Upper lobe of right lung (tissue), 1 donor: ENCODE measurements at regions not wholly inside any gene's neighbourhood (a gene's known extent, or its start where the extent isn't known, plus 50 kb on each side); places are given as distances from the start of the nearest gene placed in this dataset.

ENCODE experiments used
- ATAC-seq: fragments of 200-7000 bp; cut with Tn5 transposase; one replicate; pipeline ENCODE4 v1.9.1; 2020; ENCODE audit warnings: mild to moderate bottlenecking, moderate library complexity
- DNase-seq: peaks from one replicate; pipeline ENCODE4 v3.0.0-alpha.2; 2020
- H3K27ac ChIP-seq: fragments of 200-600 bp; one replicate; pipeline ENCODE4 v1.8.0; 2022
- H3K27me3 ChIP-seq: fragments of 200-600 bp; one replicate; pipeline ENCODE4 v1.8.0; 2022; ENCODE audit warnings: mild to moderate bottlenecking
- H3K36me3 ChIP-seq: fragments of 200-600 bp; one replicate; pipeline ENCODE4 v1.8.0; 2022
- H3K4me1 ChIP-seq: fragments of 200-600 bp; one replicate; pipeline ENCODE4 v1.8.0; 2022
- H3K4me3 ChIP-seq: fragments of 200-600 bp; one replicate; pipeline ENCODE4 v1.8.0; 2022; ENCODE audit warnings: mild to moderate bottlenecking
- H3K9me3 ChIP-seq: fragments of 200-600 bp; one replicate; pipeline ENCODE4 v1.8.0; 2022
- intact Hi-C: fragments of 100-400 bp; cut with DNase I; formaldehyde crosslinking; loops from one replicate; pipeline ENCODE4 v1.11.0; 2022
- TF ChIP-seq, protein P1 (sequence below): fragments of 200-600 bp; IDR thresholded peaks from one replicate; pipeline ENCODE4 v1.8.0; 2022; ENCODE audit warnings: antibody characterized with exemption
- donor health status: DM: no; HTN: yes; CAD: no; lungs with severe emphysema.

DNA sequence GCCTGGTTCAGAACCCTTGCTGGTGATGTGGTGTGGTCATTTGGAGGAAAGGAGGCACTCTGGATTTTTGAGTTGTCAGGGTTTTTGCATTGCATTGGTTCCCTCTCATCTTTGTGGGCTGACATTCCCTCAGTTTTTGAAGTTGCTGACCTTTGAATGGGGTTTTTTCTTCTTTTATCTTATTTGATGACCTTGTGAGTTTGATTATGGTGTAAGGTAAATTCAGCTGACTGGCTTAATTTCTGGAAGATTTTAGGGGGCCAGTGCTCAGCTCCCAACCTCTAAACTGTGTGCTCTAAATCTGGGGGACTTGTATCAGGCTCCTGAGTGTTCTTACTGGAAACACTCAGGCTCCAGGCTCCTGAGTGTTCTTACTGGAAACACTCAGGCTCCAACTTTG, 225.9 kb downstream of the MEIS1 start:
- Histone ChIP-seq H3K27ac (no peak overlapping the region), H3K27me3 (no peaks in the 10 kb centered on the region), H3K36me3 (no peaks in the 10 kb centered on the region), H3K4me1 (no peaks in the 10 kb centered on the region), H3K4me3 (no peak overlapping the region), H3K9me3 (no peaks in the 10 kb centered on the region)
- no peak for ATAC-seq
- no peak for DNase-seq
- intact Hi-C loops, result no loop called here
- TF ChIP-seq, protein P1, sequence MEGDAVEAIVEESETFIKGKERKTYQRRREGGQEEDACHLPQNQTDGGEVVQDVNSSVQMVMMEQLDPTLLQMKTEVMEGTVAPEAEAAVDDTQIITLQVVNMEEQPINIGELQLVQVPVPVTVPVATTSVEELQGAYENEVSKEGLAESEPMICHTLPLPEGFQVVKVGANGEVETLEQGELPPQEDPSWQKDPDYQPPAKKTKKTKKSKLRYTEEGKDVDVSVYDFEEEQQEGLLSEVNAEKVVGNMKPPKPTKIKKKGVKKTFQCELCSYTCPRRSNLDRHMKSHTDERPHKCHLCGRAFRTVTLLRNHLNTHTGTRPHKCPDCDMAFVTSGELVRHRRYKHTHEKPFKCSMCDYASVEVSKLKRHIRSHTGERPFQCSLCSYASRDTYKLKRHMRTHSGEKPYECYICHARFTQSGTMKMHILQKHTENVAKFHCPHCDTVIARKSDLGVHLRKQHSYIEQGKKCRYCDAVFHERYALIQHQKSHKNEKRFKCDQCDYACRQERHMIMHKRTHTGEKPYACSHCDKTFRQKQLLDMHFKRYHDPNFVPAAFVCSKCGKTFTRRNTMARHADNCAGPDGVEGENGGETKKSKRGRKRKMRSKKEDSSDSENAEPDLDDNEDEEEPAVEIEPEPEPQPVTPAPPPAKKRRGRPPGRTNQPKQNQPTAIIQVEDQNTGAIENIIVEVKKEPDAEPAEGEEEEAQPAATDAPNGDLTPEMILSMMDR, result no peak

DNA sequence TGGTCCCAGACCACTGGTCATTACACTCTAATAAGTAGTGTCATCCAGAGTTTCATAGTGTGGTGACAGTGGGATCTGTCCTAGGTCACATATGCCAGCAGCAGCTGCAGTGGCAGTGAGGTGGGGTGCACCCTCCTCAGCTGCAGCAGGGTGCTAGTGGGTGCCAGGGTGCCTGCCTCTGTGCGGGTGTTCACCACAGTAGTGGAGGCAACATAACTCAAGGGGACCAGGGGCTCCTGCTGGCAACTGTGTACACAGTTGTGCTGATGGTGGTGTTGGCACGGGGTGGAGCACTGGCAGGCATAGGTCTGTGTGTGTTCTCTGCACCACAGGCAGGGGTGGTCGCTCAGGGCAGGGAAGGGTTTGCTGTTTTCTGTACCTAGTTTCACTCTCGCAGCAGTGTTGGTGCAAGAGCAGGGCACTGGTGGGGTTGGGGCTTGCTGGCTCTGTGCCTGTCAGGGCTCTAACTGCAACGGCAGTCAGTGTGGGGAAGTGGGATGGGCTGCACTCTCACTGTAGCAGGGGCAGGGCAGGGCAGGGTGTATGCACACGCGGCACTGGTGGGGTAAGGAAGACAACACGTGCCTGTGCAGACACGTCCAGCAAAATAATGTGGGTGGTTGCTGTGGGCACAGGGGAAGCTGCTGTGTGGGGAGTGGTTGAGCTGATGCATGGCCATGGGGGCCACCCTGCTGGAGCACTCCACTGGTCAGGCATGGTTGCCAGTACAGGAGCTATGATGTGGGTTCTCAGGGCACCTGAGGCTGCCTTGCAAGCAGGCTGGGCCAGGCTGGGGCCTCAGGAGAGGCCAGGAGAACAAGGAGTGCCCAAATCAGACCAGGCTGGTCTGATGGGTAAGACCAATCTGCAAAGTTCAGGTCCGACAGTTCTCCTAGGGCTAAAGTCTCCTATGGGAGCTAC, 226.6 kb downstream of the MEIS1 start:
- ATAC-seq, result peak; percentile 29

DNA sequence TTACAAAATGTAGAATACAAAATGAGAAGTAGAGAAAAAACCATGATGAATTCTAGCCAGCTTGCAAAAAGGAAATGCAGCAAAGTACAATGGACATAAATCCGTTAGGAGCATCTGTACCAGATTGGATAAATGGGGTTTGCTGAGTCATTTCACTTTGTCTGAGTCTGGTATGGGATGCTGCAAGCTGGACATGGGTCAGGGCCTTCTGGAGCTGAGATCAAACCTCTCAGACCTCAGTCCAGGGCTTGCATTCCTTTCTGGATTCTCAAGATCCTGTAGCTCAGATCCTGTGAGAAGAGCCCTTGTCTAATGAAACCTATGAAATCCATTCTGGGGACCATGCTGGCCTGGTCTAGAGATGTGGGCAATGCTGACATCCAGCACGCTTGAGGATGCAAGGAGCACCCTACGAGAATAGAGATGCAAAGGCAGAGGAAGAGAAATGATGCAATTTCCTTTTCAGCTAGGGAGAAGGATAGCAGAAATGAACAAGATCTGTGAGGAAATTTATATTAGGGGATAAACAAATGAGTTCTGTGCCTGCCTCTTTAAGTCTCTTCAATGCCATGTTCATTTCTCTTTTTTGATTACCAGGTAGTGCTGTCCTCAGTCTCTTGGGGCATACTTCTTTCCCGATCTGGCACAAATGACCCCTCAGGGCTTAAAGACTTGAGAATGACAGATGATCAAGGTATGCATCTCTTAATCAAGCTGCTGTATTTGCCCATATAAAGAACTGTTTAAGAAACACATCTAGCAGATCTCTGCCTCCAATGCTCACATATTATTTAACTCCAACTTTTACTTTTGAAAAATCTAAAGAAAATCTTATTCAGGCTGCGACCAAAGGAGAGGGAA, 230.4 kb downstream of the MEIS1 start:
- ATAC-seq, result no peak
- intact Hi-C loops, result no loop called here
- Histone ChIP-seq H3K27me3 (no peaks in the 10 kb centered on the region), H3K9me3 (no peaks in the 10 kb centered on the region), H3K27ac (no peak overlapping the region), H3K36me3 (no peaks in the 10 kb centered on the region), H3K4me1 (no peaks in the 10 kb centered on the region), H3K4me3 (no peak overlapping the region)
- TF ChIP-seq, protein P1, result no peak
- DNase-seq, result no peak

More for the DNA sequence above, 226.6 kb downstream of the MEIS1 start:
- H3K36me3 ChIP-seq, result no peaks in the 10 kb centered on the region
- no peak for DNase-seq
- H3K9me3 ChIP-seq, result no peaks in the 10 kb centered on the region
- H3K27me3 ChIP-seq, result no peaks in the 10 kb centered on the region
- TF ChIP-seq, protein P1, result no peak
- H3K4me1 ChIP-seq, result no peaks in the 10 kb centered on the region
- intact Hi-C loops, result no loop called here
- no peak overlapping the region for H3K4me3 ChIP-seq
- H3K27ac ChIP-seq, result no peak overlapping the region

DNA sequence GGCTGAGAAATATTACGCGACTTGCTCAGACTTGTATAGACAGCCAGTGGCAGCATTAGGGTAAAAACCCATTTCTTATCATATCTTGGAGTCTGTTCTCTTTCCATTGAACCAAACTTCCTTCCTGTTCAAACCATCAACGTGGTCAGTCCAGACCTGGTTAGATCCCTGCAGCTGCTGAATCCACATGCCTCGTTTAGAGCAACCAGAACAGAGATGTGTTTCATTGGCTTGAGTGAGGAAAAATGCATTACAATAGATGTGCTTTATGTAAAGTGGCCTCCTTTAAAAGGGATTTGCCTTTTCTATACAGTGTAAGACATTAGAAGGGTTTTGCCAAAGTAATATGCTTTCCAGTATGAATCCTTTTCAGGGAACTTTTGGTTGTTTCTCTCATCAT, 232.4 kb downstream of the MEIS1 start:
- DNase-seq, result no peak
- TF ChIP-seq, protein P1, result no peak
- no peaks in the 10 kb centered on the region for H3K36me3 ChIP-seq
- no peak overlapping the region for H3K4me3 ChIP-seq
- H3K9me3 ChIP-seq, result no peaks in the 10 kb centered on the region
- no peak overlapping the region for H3K27ac ChIP-seq
- no peaks in the 10 kb centered on the region for H3K27me3 ChIP-seq
- intact Hi-C loops, result no loop called here
- ATAC-seq, result no peak
- H3K4me1 ChIP-seq, result no peaks in the 10 kb centered on the region

DNA sequence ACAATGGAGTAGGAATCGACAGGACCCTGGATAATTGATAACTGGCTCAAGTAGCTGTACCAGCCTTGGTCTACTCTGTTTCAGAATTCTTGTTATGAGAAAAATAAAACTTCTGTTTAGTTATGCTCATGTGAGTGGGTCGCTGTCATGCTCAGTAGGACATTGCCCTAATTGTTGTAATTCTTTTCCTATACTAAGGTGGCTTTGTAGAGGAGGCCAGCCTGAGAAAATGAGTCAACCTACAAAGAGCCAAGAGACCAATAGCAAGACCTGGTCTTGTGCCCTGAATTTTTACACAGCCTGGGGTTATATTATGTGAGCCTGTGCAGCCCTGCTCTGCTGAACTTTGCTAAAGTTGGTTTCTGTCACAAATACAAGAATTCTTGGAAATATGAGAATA, 238.4 kb downstream of the MEIS1 start:
- Histone ChIP-seq H3K27me3 (no peaks in the 10 kb centered on the region), H3K27ac (no peak overlapping the region), H3K36me3 (no peaks in the 10 kb centered on the region), H3K4me3 (no peak overlapping the region), H3K9me3 (no peaks in the 10 kb centered on the region), H3K4me1 (no peaks in the 10 kb centered on the region)
- DNase-seq (no peak), ATAC-seq (no peak)
- TF ChIP-seq, protein P1, result no peak
- intact Hi-C loops, result no loop called here
